Hematopoietic multipotent progenitor cell treated with erythropoietin and hydrocortisone succinate and interleukin-3 and kit ligand, for 4 days (in vitro differentiated cells): ENCODE measurements at regions not wholly inside any gene's neighbourhood (a gene's known extent, or its start where the extent isn't known, plus 50 kb on each side); places are given as distances from the start of the nearest gene placed in this dataset.

ENCODE experiments used
- DNase-seq: peaks from one replicate; pipeline ENCODE4 v3.0.0-alpha.2; 2015

- no peak for DNase-seq
Measured at GRCh38 chr9:129247285-129248153, 69.5 kb upstream of the IER5L start.

- no peak for DNase-seq
Measured at GRCh38 chr9:129245276-129245675, 67.2 kb upstream of the IER5L start.

- no peak for DNase-seq
Measured at GRCh38 chr9:129242971-129243561, 65.0 kb upstream of the IER5L start.

GRCh38 chr9:129242191-129242941, 64.3 kb upstream of the IER5L start:
- DNase-seq, result no peak

GRCh38 chr9:129241725-129242124, 63.7 kb upstream of the IER5L start:
- no peak for DNase-seq

GRCh38 chr9:129240581-129241211, 62.6 kb upstream of the IER5L start:
- DNase-seq, result no peak

- DNase-seq, result no peak
Measured at GRCh38 chr9:129239946-129240490, 62.0 kb upstream of the IER5L start.

GRCh38 chr9:129237803-129238202, 59.7 kb upstream of the IER5L start:
- DNase-seq, result no peak

- peak; percentile 34 for DNase-seq
Measured at GRCh38 chr9:129237164-129237611, 59.1 kb upstream of the IER5L start.

GRCh38 chr9:129236441-129237145, 58.5 kb upstream of the IER5L start:
- DNase-seq, result no peak

- no peak for DNase-seq
Measured at GRCh38 chr9:129235931-129236331, 57.9 kb upstream of the IER5L start.

GRCh38 chr9:129235041-129235930, 57.2 kb upstream of the IER5L start:
- no peak for DNase-seq

GRCh38 chr9:129234491-129234890, 56.4 kb upstream of the IER5L start:
- no peak for DNase-seq

- no peak for DNase-seq
Measured at GRCh38 chr9:129232839-129233591, 55.0 kb upstream of the IER5L start.

GRCh38 chr9:129231759-129232158, 53.7 kb upstream of the IER5L start:
- no peak for DNase-seq

GRCh38 chr9:129231022-129231739, 53.1 kb upstream of the IER5L start:
- no peak for DNase-seq

- DNase-seq, result no peak
Measured at GRCh38 chr9:129230302-129230701, 52.2 kb upstream of the IER5L start.
